Tibial artery (tissue), 4 donors: ENCODE measurements at regions not wholly inside any gene's neighbourhood (a gene's known extent, or its start where the extent isn't known, plus 50 kb on each side); places are given as distances from the start of the nearest gene placed in this dataset.

ENCODE experiments used
- DNase-seq, 2 donors: peaks; one replicate each; pipeline ENCODE4 v3.0.0-alpha.2; 2019
- H3K27ac ChIP-seq, 2 donors: fragments of 200-600 bp; sonication (generic) in 1 of 2; 1 replicate in 1 of 2; 2 replicates in 1 of 2; pipeline ENCODE4 v1.5.1; 2018 to 2019; ENCODE audit warnings: mild to moderate bottlenecking in 1 of 2
- H3K27me3 ChIP-seq, 2 donors: fragments of 200-600 bp; sonication (generic) in 1 of 2; one replicate each; pipeline versions ENCODE4 v1.5.1 to v1.6.0; 2016 to 2019
- H3K36me3 ChIP-seq, 3 donors: fragments of 200-600 bp; sonication (generic) in 2 of 3; one replicate each; pipeline ENCODE4 v1.5.1; 2016 to 2019; ENCODE audit warnings: mild to moderate bottlenecking in 2 of 3
- H3K4me1 ChIP-seq, 4 donors: fragments of 200-600 bp; sonication (generic) in 2 of 4; 1 replicate in 3 of 4; 2 replicates in 1 of 4; pipeline ENCODE4 v1.5.1; 2016 to 2019
- H3K4me3 ChIP-seq, 2 donors: fragments of 200-600 bp; sonication (generic) in 1 of 2; 1 replicate in 1 of 2; 2 replicates in 1 of 2; pipeline ENCODE4 v1.5.1; 2018 to 2019; ENCODE audit warnings: mild to moderate bottlenecking in 2 of 2
- H3K9me3 ChIP-seq, 3 donors: fragments of 200-600 bp; sonication (generic) in 1 of 3; one replicate each; pipeline ENCODE4 v1.5.1; 2016 to 2019
- intact Hi-C: fragments of 100-400 bp; cut with DNase I; formaldehyde crosslinking; loops from one replicate; pipeline ENCODE4 v1.15.0; 2023; ENCODE audit warnings: low total_unique reads
- TF ChIP-seq, protein P1 (sequence below), 2 experiments: fragments of 200-600 bp in 1 of 2; fragments of 450-650 bp in 1 of 2; IDR thresholded peaks; one replicate each; pipeline ENCODE4 v1.5.1; 2017 to 2019; ENCODE audit warnings: antibody characterized with exemption in 2 of 2, mild to moderate bottlenecking in 1 of 2, moderate library complexity in 1 of 2

DNA sequence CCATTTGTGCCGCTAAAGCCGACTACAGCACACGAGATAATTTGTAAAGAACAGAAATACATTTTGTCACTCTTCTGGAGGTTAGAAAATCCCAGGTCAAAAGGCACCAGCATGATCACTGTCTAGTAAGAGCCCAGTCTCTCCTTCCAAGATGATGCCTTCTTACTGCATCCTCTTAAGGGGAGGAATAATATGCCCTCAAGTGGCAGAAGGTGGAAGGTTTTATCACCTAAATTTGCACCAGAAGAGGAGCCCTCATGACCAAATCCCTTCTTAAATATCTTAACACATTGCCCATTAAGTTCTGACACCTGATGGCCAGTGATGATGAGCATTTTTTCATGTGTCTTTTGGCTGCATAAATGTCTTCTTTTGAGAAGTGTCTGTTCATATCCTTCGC lies 326.7 kb upstream of the RGS18 start:
- intact Hi-C loops = no loop called here

DNA sequence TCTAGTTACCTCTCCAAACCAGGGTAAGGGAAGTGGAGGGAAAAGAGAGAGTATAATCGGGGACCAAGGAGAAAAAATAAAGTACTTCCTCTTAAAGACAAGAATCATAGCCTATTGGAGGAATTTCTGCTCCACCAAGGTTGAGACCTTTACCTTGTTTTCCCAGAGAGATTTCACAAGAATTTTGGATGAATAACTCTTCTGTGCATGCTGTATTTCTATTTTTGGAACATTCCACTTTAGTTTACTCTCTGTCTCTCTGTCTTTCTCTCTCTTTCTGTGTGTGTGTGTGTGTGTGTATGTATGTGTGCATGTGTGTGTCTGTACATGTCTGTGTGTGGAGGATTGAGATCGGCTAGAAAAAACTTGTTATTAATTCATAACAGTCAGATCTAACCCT lies 318.4 kb upstream of the RGS18 start:
- no peak overlapping the region for H3K4me3 ChIP-seq
- no peaks in the 10 kb centered on the region for H3K9me3 ChIP-seq
- H3K27ac ChIP-seq = peak overlapping the region in 1 of 2 donors; percentile 30
- TF ChIP-seq, protein P1, sequence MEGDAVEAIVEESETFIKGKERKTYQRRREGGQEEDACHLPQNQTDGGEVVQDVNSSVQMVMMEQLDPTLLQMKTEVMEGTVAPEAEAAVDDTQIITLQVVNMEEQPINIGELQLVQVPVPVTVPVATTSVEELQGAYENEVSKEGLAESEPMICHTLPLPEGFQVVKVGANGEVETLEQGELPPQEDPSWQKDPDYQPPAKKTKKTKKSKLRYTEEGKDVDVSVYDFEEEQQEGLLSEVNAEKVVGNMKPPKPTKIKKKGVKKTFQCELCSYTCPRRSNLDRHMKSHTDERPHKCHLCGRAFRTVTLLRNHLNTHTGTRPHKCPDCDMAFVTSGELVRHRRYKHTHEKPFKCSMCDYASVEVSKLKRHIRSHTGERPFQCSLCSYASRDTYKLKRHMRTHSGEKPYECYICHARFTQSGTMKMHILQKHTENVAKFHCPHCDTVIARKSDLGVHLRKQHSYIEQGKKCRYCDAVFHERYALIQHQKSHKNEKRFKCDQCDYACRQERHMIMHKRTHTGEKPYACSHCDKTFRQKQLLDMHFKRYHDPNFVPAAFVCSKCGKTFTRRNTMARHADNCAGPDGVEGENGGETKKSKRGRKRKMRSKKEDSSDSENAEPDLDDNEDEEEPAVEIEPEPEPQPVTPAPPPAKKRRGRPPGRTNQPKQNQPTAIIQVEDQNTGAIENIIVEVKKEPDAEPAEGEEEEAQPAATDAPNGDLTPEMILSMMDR (IDR thresholded peaks at IDR 0.05) = no peak
- H3K27me3 ChIP-seq = no peaks in the 10 kb centered on the region
- intact Hi-C loops = no loop called here
- no peaks in the 10 kb centered on the region for H3K36me3 ChIP-seq
- peaks cover 0 to 18% (median 0%) of the 10 kb centered on the region in 4 donors for H3K4me1 ChIP-seq
- no peak for DNase-seq

More for the DNA sequence above, 326.7 kb upstream of the RGS18 start:
- H3K27me3 ChIP-seq = no peaks in the 10 kb centered on the region
- no peak overlapping the region for H3K27ac ChIP-seq
- H3K9me3 ChIP-seq = no peaks in the 10 kb centered on the region
- H3K4me1 ChIP-seq = no peaks in the 10 kb centered on the region
- DNase-seq = no peak
- TF ChIP-seq, protein P1 (IDR thresholded peaks at IDR 0.05) = no peak
- H3K36me3 ChIP-seq = no peaks in the 10 kb centered on the region
- H3K4me3 ChIP-seq = no peak overlapping the region

DNA sequence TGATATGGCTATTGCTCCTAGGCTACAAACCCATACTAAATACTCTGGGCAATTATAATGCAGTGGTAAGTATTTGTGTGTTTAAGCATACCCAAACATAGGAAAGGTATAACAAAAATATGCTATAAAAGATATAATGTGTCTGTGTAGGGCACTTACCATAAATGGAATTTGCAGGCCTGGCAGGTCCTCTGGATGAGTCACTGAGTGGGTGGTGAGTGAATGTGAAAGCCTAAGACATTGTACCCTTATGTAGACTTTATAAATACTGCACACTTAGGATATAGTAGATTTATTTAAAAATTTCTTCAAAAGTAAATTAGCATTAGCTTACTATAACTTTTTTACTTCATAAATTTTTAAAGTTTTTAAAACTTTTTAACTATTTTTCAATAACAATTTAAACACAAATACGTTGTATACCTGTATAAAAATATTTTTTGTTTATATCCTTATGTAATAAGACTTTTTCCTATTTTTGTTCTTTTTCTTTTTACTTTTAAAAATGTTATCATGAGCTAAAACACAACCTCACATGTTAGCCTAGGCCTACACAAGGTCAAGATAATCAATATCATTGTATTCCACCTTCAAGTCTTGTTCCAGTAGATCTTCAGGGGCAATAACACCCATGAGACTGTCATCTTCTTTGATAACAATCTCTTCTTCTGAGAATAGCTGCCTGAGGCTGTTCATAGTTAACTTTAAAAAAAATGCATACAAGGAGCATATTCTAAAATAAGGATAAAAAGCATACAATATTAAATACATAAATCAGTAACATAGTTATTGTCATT lies 306.3 kb upstream of the RGS18 start:
- intact Hi-C loops = no loop called here
- Histone ChIP-seq H3K27me3 (no peaks in the 10 kb centered on the region), H3K36me3 (no peaks in the 10 kb centered on the region), H3K4me3 (no peak overlapping the region), H3K4me1 (no peaks in the 10 kb centered on the region), H3K9me3 (no peaks in the 10 kb centered on the region), H3K27ac (no peak overlapping the region)
- TF ChIP-seq, protein P1 (IDR thresholded peaks at IDR 0.05) = no peak
- DNase-seq = no peak

DNA sequence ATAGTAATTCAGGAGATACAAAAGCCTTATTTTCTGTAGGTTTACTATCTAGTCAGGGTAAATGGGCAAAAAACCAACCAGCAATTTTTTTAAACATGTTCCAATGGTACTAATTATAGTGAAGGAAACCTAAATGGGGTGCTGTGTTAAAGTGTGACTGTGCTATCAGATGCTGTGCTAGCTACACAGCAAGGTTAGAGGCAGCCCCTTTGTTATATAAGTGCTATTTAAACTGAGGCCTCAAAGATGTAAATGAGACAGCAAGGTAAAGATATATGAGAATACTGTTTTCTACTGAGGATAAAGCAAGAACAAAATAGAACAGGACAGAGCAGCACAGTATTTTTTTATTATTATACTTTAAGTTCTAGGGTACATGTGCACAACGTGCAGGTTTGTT lies 305.4 kb upstream of the RGS18 start:
- Histone ChIP-seq H3K36me3 (no peaks in the 10 kb centered on the region), H3K4me3 (no peak overlapping the region), H3K4me1 (no peaks in the 10 kb centered on the region), H3K9me3 (no peaks in the 10 kb centered on the region), H3K27me3 (no peaks in the 10 kb centered on the region), H3K27ac (no peak overlapping the region)
- no peak for DNase-seq
- intact Hi-C loops = no loop called here
- TF ChIP-seq, protein P1 (IDR thresholded peaks at IDR 0.05) = no peak

DNA sequence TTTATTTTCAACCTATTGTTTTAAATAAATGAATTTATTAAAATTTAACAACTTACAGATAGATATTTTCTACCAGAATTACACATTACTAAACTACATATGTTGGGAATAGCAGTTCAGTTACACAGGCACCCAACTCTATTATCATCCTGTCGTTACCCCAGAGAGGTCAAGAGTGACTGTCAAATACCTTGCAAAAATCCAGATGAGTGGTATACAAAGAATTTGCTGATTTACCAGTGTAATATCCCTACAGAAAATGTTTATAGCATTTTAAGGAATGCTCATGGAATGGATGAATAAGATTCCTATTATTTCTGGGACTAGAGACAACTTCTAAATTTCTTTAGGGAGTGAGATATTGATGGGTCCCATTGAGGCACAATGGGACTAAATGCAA lies 300.7 kb upstream of the RGS18 start:
- intact Hi-C loops = no loop called here
- TF ChIP-seq, protein P1 (IDR thresholded peaks at IDR 0.05) = no peak

More for the DNA sequence above, 300.7 kb upstream of the RGS18 start:
- Histone ChIP-seq H3K4me3 (no peak overlapping the region), H3K36me3 (no peaks in the 10 kb centered on the region), H3K4me1 (no peaks in the 10 kb centered on the region), H3K9me3 (no peaks in the 10 kb centered on the region), H3K27me3 (no peaks in the 10 kb centered on the region), H3K27ac (no peak overlapping the region)
- DNase-seq = no peak
